Left lung (tissue), 4 donors: ENCODE measurements at regions not wholly inside any gene's neighbourhood (a gene's known extent, or its start where the extent isn't known, plus 50 kb on each side); places are given as distances from the start of the nearest gene placed in this dataset.

Experiments
- ATAC-seq: fragments of 200-7000 bp; cut with Tn5 transposase; one replicate; pipeline ENCODE4 v1.9.1; 2020; ENCODE audit warnings: moderate library complexity
- DNase-seq, 4 donors: peaks; one replicate each; pipeline ENCODE4 v3.0.0-alpha.2; 2013 to 2020
- H3K27ac ChIP-seq, 2 donors: fragments of 200-600 bp; sonication (generic) in 1 of 2; one replicate each; pipeline versions ENCODE4 v1.5.0 to v1.8.0; 2020 to 2021
- H3K27me3 ChIP-seq, 2 donors: fragments of 200-600 bp; sonication (generic) in 1 of 2; one replicate each; pipeline versions ENCODE4 v1.5.0 to v1.8.0; 2020 to 2021
- H3K36me3 ChIP-seq, 2 donors: fragments of 200-600 bp; sonication (generic) in 1 of 2; one replicate each; pipeline versions ENCODE4 v1.5.0 to v1.8.0; 2020 to 2021
- H3K4me1 ChIP-seq, 2 donors: fragments of 200-600 bp; one replicate each; pipeline ENCODE4 v1.8.0; 2021
- H3K4me3 ChIP-seq, 2 donors: fragments of 200-600 bp; sonication (generic) in 1 of 2; one replicate each; pipeline versions ENCODE4 v1.5.0 to v1.8.0; 2020 to 2021; ENCODE audit warnings: mild to moderate bottlenecking in 1 of 2
- H3K9me3 ChIP-seq, 2 donors: fragments of 200-600 bp; sonication (generic) in 1 of 2; one replicate each; pipeline versions ENCODE4 v1.5.0 to v1.8.0; 2020 to 2021
- intact Hi-C, 2 donors: fragments of 100-400 bp; cut with DNase I; formaldehyde crosslinking; loops; one replicate each; pipeline versions ENCODE4 v1.11.2 to v1.14.2; 2022
- TF ChIP-seq, protein P1 (sequence below), 2 donors: fragments of 200-600 bp; sonication (generic) in 1 of 2; IDR thresholded peaks; one replicate each; pipeline versions ENCODE4 v1.5.0 to v1.8.0; 2021; ENCODE audit warnings: antibody characterized with exemption in 2 of 2
- donor health status: DM: no; HTN: yes; CAD: no.
- donor health status: DM: no; HTN: no; CAD: no.

DNA sequence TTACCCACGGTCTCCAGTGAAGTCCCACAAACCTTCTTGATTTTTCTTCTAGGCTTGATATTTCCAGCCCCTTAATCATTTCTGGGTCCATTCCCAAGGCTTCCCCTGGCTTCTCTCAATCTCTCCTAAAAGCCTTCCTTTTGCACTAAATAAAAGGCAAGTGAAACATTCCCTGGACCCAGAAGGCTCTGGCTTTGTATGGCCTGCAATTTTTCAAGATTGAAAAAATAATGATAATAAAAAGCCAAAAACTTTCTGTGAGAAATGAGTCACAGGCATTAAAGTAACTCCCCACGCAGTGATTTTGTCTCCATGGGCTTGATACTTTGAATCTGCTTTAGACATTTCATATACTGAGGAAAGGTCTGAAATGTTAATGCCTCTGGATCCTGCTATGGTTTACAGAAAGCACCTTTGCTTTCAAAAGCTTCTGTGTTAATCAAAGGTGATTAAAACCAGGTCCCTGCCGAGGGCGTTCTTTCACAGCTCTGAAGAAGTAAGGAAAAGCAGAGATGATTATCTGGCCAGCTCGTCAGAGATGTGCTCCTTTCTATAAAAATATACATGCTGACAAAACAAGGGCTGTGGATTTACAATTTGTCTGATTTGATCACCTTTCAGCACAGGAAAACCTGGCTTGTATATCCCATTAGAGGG lies 118.9 kb upstream of the TMEM72 start:
- H3K4me3 ChIP-seq: no peak overlapping the region
- intact Hi-C loops: no loop called here
- H3K4me1 ChIP-seq: no peaks in the 10 kb centered on the region
- H3K27me3 ChIP-seq: no peaks in the 10 kb centered on the region
- no peak overlapping the region for H3K27ac ChIP-seq
- TF ChIP-seq, protein P1, sequence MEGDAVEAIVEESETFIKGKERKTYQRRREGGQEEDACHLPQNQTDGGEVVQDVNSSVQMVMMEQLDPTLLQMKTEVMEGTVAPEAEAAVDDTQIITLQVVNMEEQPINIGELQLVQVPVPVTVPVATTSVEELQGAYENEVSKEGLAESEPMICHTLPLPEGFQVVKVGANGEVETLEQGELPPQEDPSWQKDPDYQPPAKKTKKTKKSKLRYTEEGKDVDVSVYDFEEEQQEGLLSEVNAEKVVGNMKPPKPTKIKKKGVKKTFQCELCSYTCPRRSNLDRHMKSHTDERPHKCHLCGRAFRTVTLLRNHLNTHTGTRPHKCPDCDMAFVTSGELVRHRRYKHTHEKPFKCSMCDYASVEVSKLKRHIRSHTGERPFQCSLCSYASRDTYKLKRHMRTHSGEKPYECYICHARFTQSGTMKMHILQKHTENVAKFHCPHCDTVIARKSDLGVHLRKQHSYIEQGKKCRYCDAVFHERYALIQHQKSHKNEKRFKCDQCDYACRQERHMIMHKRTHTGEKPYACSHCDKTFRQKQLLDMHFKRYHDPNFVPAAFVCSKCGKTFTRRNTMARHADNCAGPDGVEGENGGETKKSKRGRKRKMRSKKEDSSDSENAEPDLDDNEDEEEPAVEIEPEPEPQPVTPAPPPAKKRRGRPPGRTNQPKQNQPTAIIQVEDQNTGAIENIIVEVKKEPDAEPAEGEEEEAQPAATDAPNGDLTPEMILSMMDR (IDR thresholded peaks at IDR 0.05): no peak
- H3K36me3 ChIP-seq: no peaks in the 10 kb centered on the region
- DNase-seq (no peak), ATAC-seq (no peak)
- H3K9me3 ChIP-seq: no peaks in the 10 kb centered on the region

DNA sequence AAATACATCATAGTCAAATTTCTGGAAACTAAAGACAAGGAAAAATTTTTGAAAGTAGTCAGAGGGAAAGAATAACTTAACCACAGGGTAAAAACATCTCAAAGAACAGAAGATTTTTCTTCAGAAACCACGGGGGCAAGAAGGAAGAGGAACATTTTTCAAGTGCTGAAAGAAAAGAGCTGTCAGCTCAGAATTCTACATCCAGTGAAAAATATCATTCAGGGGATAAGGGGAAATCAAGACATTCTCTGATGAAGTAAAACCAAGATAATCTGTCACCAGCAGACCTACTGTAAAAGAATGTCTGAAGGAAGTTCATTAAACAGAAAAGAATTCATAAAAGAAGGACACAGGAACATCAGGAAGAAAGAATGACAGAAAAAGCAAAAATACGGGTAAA lies 111.2 kb upstream of the TMEM72 start:
- Histone ChIP-seq H3K36me3 (no peaks in the 10 kb centered on the region), H3K27ac (no peak overlapping the region), H3K27me3 (peaks cover 0 to under 1% of the 10 kb centered on the region in 2 donors), H3K4me1 (no peaks in the 10 kb centered on the region), H3K9me3 (no peaks in the 10 kb centered on the region), H3K4me3 (no peak overlapping the region)
- TF ChIP-seq, protein P1 (IDR thresholded peaks at IDR 0.05): no peak
- DNase-seq (no peak), ATAC-seq (no peak)
- intact Hi-C loops: no loop called here

DNA sequence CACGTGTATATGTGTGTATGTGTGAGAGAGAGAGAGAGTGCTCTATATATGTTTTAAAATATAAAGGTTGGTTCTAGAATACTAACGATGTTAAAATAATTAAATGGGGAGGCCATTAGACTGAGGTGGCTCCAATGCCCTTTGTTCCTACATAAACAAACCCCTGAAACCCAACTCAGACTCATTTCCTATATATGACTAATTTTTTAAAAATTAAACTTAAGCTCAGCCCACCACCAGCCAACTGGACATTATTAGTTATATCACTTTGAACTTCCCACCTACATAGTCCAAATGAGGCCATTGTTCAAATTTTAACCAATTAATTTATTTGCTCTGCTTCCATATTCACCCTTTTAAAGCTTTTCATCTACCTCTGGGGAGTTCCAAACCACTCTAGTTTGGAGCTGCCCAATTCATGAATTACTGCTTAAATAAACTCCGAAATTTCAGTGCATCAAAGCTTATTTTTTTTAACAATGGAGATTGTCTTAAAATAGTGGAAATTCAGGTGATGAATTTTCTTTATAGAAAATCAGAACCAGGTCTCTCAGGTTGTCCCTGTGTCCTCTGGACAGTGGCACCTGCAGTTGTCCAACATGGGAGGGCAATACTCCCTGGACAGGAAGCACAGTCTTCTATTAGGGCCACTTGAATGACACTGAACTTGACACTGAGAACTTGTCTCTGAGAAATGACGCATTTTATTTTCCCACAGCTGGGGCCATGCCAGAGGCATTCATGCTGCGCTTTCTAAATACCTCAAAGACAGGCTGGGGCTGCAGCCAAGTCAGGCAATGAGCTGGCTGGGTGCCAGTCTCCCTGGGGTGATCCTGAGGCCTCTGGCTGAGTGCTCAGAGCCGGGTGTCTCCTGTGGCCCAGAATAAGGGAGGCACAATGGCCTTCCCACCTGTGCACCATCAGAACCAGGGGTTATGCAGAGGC lies 109.5 kb upstream of the TMEM72 start:
- Histone ChIP-seq H3K4me1 (no peaks in the 10 kb centered on the region), H3K36me3 (no peaks in the 10 kb centered on the region), H3K27me3 (peaks cover 0 to 5% of the 10 kb centered on the region in 2 donors), H3K27ac (no peak overlapping the region), H3K9me3 (no peaks in the 10 kb centered on the region), H3K4me3 (no peak overlapping the region)
- DNase-seq: peak; percentile 40 to 91 (median 69)
- peak; percentile 92 for ATAC-seq
- intact Hi-C loops: no loop called here
- TF ChIP-seq, protein P1 (IDR thresholded peaks at IDR 0.05): no peak

DNA sequence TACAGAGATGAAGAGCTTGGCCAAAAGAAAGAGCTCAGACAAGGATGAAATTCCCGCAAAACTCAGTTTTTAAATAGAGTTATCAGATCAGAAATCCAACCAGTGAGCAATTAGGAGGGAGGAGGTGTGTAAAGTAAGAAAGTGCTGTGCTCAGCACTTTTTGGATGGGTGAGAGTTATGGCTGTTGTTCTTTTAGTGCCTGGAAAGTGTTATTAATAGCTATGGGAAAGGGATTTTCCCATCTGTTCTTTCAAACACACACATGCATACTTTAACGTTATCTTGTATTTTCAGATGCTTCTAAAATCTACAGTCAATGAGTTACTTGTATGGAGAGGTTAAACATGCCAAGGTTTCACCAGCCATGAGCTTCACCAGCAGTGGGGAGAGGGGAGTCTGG lies 107.3 kb upstream of the TMEM72 start:
- H3K4me1 ChIP-seq: no peaks in the 10 kb centered on the region
- H3K4me3 ChIP-seq: no peak overlapping the region
- intact Hi-C loops: no loop called here
- no peaks in the 10 kb centered on the region for H3K36me3 ChIP-seq
- ATAC-seq (no peak), DNase-seq (no peak)
- H3K9me3 ChIP-seq: no peaks in the 10 kb centered on the region
- TF ChIP-seq, protein P1 (IDR thresholded peaks at IDR 0.05): no peak
- H3K27ac ChIP-seq: no peak overlapping the region
- peaks cover 0 to 5% of the 10 kb centered on the region in 2 donors for H3K27me3 ChIP-seq

DNA sequence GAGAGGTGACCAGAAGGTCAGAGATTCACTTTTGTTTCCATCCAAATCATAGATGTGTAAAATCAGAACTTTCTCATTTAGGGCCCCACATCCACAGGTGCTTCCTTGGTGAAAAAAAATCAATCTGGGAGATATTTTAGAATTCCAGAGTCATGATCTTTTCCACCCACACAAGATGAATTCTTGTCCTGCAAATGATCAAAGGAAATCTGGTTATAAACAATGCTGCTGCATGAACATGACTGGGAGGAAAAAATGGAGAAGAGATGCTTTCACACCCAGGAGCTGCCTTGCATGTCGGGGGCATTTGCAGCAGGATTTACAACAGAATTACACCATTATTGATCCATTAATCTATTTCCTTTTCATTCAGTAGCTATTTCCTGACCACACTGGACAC lies 106.5 kb upstream of the TMEM72 start:
- Histone ChIP-seq H3K27ac (no peak overlapping the region), H3K4me3 (no peak overlapping the region), H3K9me3 (no peaks in the 10 kb centered on the region), H3K27me3 (peaks cover 0 to 5% of the 10 kb centered on the region in 2 donors), H3K4me1 (no peaks in the 10 kb centered on the region), H3K36me3 (no peaks in the 10 kb centered on the region)
- ATAC-seq (no peak), DNase-seq (no peak)
- intact Hi-C loops: no loop called here
- TF ChIP-seq, protein P1 (IDR thresholded peaks at IDR 0.05): no peak
